GM12878 (cell line): ENCODE measurements at regions not wholly inside any gene's neighbourhood (a gene's known extent, or its start where the extent isn't known, plus 50 kb on each side); places are given as distances from the start of the nearest gene placed in this dataset.

Source experiments
- CEBPB ChIP-seq, 2 experiments: fragments of 150-350 bp in 1 of 2; IDR thresholded peaks; 2 replicates each; pipeline ENCODE4 v1.6.1; 2012 to 2014; ENCODE audit warnings: low read depth in 2 of 2, low read length in 2 of 2, borderline replicate concordance in 1 of 2, inconsistent platforms in 1 of 2
- JUND ChIP-seq: IDR thresholded peaks from 2 replicates; pipeline ENCODE4 v1.6.1; 2012; ENCODE audit warnings: low read depth, mild to moderate bottlenecking, low read length, improper control_type of control experiment, moderate library complexity
- MYC ChIP-seq: IDR thresholded peaks from 2 replicates; pipeline ENCODE4 v1.6.1; 2011; ENCODE audit warnings: mild to moderate bottlenecking, low read length, moderate library complexity, inconsistent platforms; ENCODE audit not compliant: insufficient read depth, insufficient replicate concordance, insufficient read length, severe bottlenecking
- RB1 ChIP-seq: fragments of 450-650 bp; formaldehyde crosslinking; IDR thresholded peaks from 2 replicates; pipeline ENCODE4 v1.6.1; 2017; ENCODE audit warnings: mild to moderate bottlenecking, borderline replicate concordance
- RBBP5 ChIP-seq: fragments of 200-600 bp; sonication (generic); conservative IDR thresholded peaks from 2 replicates; pipeline ENCODE4 v1.6.1; 2016
- SMARCA5 ChIP-seq: fragments of 450-650 bp; IDR thresholded peaks from 2 replicates; pipeline ENCODE4 v1.6.1; 2017; ENCODE audit warnings: mild to moderate bottlenecking
- SRF ChIP-seq, 2 experiments: IDR thresholded peaks; 2 replicates each; pipeline ENCODE4 v1.6.1; 2011; ENCODE audit warnings: low read depth in 2 of 2, low read length in 2 of 2, mild to moderate bottlenecking in 1 of 2, moderate library complexity in 1 of 2
- TCF12 ChIP-seq: IDR thresholded peaks from 2 replicates; pipeline ENCODE4 v1.6.1; 2011; ENCODE audit warnings: low read depth, mild to moderate bottlenecking, low read length
- ZSCAN29 ChIP-seq: fragments of 450-650 bp; IDR thresholded peaks from 2 replicates; pipeline ENCODE4 v1.6.1; 2017; ENCODE audit warnings: mild to moderate bottlenecking, moderate library complexity
- ZZZ3 ChIP-seq: IDR thresholded peaks from 2 replicates; pipeline ENCODE4 v1.6.1; 2011; ENCODE audit warnings: low read depth; ENCODE audit not compliant: control insufficient read depth, insufficient read length
- TF ChIP-seq, protein P1 (sequence below): fragments of 450-650 bp; IDR thresholded peaks from 2 replicates; pipeline ENCODE4 v1.6.1; 2017; ENCODE audit warnings: mild to moderate bottlenecking, moderate library complexity
- TF ChIP-seq, protein P2 (sequence below), 3 experiments: IDR thresholded peaks in 2 of 3; conservative IDR thresholded peaks in 1 of 3; 2 replicates each; pipeline ENCODE4 v1.5.1; 2011; ENCODE audit warnings: low read depth in 3 of 3, low read length in 3 of 3, mild to moderate bottlenecking in 3 of 3, control low read depth in 2 of 3, moderate library complexity in 2 of 3, inconsistent platforms in 1 of 3, mixed read lengths in 1 of 3; ENCODE audit not compliant: control insufficient read depth in 2 of 3, insufficient read depth in 1 of 3; ENCODE audit errors: extremely low read depth in 1 of 3

DNA sequence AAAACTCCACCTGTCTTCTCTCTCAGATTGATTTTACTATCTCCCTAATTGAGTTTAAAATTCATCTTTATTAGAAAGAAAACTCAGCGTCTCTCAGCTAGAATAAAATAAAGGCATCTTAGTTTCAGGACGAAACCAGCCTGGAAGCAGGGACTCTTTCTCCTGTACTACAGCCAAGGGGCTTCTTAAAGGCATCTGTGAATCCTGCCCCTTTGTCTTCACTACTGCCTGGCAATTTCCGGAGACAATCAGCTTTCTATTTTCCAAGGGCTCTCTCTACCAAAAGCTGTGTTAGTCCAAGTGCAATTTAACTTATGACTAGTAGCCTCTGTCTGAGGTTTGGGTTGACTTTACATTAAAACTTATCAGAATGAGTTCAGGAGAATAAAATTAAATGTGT, 623.3 kb upstream of the FOXG1 start:
- no peak for TF ChIP-seq TCF12
- TF ChIP-seq, protein P1, sequence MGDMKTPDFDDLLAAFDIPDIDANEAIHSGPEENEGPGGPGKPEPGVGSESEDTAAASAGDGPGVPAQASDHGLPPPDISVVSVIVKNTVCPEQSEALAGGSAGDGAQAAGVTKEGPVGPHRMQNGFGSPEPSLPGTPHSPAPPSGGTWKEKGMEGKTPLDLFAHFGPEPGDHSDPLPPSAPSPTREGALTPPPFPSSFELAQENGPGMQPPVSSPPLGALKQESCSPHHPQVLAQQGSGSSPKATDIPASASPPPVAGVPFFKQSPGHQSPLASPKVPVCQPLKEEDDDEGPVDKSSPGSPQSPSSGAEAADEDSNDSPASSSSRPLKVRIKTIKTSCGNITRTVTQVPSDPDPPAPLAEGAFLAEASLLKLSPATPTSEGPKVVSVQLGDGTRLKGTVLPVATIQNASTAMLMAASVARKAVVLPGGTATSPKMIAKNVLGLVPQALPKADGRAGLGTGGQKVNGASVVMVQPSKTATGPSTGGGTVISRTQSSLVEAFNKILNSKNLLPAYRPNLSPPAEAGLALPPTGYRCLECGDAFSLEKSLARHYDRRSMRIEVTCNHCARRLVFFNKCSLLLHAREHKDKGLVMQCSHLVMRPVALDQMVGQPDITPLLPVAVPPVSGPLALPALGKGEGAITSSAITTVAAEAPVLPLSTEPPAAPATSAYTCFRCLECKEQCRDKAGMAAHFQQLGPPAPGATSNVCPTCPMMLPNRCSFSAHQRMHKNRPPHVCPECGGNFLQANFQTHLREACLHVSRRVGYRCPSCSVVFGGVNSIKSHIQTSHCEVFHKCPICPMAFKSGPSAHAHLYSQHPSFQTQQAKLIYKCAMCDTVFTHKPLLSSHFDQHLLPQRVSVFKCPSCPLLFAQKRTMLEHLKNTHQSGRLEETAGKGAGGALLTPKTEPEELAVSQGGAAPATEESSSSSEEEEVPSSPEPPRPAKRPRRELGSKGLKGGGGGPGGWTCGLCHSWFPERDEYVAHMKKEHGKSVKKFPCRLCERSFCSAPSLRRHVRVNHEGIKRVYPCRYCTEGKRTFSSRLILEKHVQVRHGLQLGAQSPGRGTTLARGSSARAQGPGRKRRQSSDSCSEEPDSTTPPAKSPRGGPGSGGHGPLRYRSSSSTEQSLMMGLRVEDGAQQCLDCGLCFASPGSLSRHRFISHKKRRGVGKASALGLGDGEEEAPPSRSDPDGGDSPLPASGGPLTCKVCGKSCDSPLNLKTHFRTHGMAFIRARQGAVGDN: no peak
- TF ChIP-seq JUND: no peak
- TF ChIP-seq ZZZ3: no peak
- TF ChIP-seq SMARCA5: no peak
- TF ChIP-seq SRF (IDR thresholded peaks at IDR 0.05; ENCODE audit: low read depth in 2 of 2, low read length in 2 of 2): no peak
- TF ChIP-seq RBBP5: no peak
- TF ChIP-seq MYC: no peak
- no peak for TF ChIP-seq CEBPB (IDR thresholded peaks at IDR 0.05; ENCODE audit: borderline replicate concordance in 1 of 2, low read depth in 2 of 2, low read length in 2 of 2)
- TF ChIP-seq, protein P2, sequence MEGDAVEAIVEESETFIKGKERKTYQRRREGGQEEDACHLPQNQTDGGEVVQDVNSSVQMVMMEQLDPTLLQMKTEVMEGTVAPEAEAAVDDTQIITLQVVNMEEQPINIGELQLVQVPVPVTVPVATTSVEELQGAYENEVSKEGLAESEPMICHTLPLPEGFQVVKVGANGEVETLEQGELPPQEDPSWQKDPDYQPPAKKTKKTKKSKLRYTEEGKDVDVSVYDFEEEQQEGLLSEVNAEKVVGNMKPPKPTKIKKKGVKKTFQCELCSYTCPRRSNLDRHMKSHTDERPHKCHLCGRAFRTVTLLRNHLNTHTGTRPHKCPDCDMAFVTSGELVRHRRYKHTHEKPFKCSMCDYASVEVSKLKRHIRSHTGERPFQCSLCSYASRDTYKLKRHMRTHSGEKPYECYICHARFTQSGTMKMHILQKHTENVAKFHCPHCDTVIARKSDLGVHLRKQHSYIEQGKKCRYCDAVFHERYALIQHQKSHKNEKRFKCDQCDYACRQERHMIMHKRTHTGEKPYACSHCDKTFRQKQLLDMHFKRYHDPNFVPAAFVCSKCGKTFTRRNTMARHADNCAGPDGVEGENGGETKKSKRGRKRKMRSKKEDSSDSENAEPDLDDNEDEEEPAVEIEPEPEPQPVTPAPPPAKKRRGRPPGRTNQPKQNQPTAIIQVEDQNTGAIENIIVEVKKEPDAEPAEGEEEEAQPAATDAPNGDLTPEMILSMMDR (IDR thresholded peaks at IDR 0.05 in 2 of 3, conservative IDR thresholded peaks at IDR 0.05 in 1 of 3; ENCODE audit: control insufficient read depth in 2 of 3, extremely low read depth in 1 of 3, insufficient read depth in 1 of 3, low read depth in 3 of 3, low read length in 3 of 3): no peak
- no peak for TF ChIP-seq ZSCAN29
- TF ChIP-seq RB1: no peak
